Fibroblast of pulmonary artery (primary cell): ENCODE measurements at regions not wholly inside any gene's neighbourhood (a gene's known extent, or its start where the extent isn't known, plus 50 kb on each side); places are given as distances from the start of the nearest gene placed in this dataset.

Experiments used
- DNase-seq: peaks from one replicate; pipeline ENCODE4 v3.0.0-alpha.2; 2010; ENCODE audit warnings: low read depth
- H3K4me3 ChIP-seq: replicated peaks from 2 replicates; pipeline ENCODE4 v1.5.1; 2011; ENCODE audit warnings: low read depth, mild to moderate bottlenecking, control low read depth, low read length, moderate library complexity
- TF ChIP-seq, protein P1 (sequence below): IDR thresholded peaks from 2 replicates; pipeline ENCODE4 v1.5.1; 2011; ENCODE audit warnings: mild to moderate bottlenecking, control low read depth, low read length, inconsistent platforms; ENCODE audit errors: missing control alignments

GRCh38 chr16:77591347-77591746 is 131.0 kb upstream of the NUDT7 start:
- TF ChIP-seq, protein P1, sequence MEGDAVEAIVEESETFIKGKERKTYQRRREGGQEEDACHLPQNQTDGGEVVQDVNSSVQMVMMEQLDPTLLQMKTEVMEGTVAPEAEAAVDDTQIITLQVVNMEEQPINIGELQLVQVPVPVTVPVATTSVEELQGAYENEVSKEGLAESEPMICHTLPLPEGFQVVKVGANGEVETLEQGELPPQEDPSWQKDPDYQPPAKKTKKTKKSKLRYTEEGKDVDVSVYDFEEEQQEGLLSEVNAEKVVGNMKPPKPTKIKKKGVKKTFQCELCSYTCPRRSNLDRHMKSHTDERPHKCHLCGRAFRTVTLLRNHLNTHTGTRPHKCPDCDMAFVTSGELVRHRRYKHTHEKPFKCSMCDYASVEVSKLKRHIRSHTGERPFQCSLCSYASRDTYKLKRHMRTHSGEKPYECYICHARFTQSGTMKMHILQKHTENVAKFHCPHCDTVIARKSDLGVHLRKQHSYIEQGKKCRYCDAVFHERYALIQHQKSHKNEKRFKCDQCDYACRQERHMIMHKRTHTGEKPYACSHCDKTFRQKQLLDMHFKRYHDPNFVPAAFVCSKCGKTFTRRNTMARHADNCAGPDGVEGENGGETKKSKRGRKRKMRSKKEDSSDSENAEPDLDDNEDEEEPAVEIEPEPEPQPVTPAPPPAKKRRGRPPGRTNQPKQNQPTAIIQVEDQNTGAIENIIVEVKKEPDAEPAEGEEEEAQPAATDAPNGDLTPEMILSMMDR = no peak
- H3K4me3 ChIP-seq = no peak overlapping the region
- no peak for DNase-seq

DNA sequence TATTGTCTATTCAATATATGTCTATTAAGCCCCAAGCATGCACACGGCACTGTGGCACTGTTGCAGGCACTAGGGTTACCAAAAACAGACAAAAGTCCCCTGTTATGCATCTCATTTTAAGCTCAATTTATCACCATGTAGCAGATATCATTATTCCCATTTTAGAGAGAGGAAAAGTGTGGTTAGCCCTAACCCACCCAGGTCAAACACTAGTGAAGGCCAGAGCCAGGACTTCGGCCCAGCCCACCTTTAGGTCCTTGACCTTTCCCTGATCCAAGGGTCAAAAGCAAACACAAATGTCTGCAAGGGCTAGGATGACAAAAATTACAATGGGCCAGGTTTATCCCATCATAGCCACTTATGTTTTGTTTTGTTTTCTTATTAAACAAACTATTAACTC is 130.3 kb upstream of the NUDT7 start:
- H3K4me3 ChIP-seq = no peak overlapping the region
- no peak for DNase-seq
- TF ChIP-seq, protein P1 = no peak

DNA sequence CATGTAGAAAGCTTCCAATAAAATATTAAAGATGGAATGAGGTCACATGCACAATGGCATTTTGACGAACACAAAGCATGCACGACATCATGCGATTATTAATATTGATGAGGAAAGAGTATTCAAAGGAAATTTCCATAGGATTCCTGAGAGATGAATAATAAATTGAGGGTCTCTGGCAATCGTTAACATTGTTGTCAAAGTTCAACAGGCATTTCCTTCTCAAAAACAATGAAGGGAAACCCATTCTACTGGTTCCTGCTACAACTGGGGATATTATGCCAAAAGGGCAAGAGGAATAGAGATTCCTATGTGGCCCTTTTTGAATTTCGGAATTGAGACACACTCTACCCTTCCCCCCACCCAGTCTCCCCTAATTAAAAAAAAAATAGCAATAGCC is 128.3 kb upstream of the NUDT7 start:
- TF ChIP-seq, protein P1 = no peak
- no peak overlapping the region for H3K4me3 ChIP-seq
- no peak for DNase-seq

DNA sequence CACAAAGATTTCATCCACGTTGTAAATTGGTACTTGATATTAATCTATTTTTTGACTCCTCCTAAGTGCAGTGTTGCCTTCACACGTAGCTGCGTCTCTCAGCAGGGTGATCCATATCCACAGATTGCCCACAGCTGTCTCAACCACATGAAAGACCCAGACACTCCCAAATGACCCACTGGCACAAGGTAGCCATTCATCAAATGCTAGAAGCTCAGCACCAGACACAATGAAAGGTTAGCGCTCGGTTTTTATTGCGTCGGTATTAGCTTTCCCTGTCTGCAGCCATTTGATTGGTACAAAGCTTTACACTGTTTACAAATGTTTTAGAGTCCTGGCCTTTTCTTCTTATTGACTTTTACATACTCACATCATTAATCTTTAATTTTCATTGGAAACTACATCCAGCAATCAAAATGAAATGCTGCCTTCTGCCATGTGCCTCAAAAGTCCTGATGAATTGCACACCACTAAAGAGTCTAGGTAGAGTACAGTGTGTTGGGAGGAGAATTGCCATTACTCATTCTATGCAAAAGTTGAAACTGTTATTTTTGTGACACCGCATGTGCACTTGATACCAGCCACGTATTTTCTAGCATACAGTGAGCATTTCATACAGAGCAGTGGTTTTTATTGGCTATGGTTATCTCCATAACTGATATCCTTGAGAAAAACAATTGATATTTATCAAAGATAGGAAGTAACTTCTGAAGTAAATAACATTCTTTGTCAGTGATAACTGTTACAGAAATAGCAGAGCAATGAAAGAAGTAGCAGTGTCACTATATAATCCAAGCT is 127.3 kb upstream of the NUDT7 start:
- no peak overlapping the region for H3K4me3 ChIP-seq
- TF ChIP-seq, protein P1 = no peak
- no peak for DNase-seq

- H3K4me3 ChIP-seq = no peak overlapping the region
- DNase-seq = peak; percentile 86
- TF ChIP-seq, protein P1 = no peak
These were observed 126.1 kb upstream of the NUDT7 start for GRCh38 chr16:77596261-77596660.

- no peak overlapping the region for H3K4me3 ChIP-seq
- TF ChIP-seq, protein P1 = peak; percentile 99
- DNase-seq = peak; percentile 64
These were observed 122.4 kb upstream of the NUDT7 start for GRCh38 chr16:77599793-77600415.

DNA sequence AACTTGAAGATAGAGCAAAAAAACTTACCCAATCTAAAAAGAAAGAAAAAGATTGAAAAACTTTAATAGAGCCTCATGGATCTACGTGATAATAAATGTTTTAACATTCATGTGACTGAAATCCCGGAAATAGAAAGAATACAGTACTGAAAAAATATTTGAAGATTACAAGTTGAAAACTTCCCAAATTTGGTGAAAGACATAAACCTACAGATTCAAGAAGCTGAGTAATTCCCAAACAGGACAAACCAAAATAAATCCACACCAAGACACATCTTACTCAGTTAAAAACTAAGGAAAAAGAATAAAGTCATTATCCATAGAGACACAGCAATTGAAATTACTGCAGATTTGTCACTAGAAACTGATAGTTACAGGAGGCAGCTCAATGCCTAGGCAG is 121.8 kb upstream of the NUDT7 start:
- no peak for DNase-seq
- H3K4me3 ChIP-seq = no peak overlapping the region
- TF ChIP-seq, protein P1 = no peak
